Epidermal melanocyte (primary cell): ENCODE measurements at regions not wholly inside any gene's neighbourhood (a gene's known extent, or its start where the extent isn't known, plus 50 kb on each side); places are given as distances from the start of the nearest gene placed in this dataset.

ENCODE experiments used
- DNase-seq: peaks from one replicate; pipeline ENCODE4 v3.0.0; 2011; ENCODE audit warnings: low spot score; ENCODE audit not compliant: insufficient read length

GRCh38 chr18:27899893-27900292 lies 277.0 kb downstream of the CDH2 start:
- DNase-seq, result no peak

GRCh38 chr18:27894746-27895145 lies 282.2 kb downstream of the CDH2 start:
- DNase-seq, result peak; percentile 59

GRCh38 chr18:27887711-27888495 lies 289.0 kb downstream of the CDH2 start:
- no peak for DNase-seq

GRCh38 chr18:27887287-27887686 lies 289.6 kb downstream of the CDH2 start:
- DNase-seq, result no peak

GRCh38 chr18:27879540-27879939 lies 297.4 kb downstream of the CDH2 start:
- no peak for DNase-seq

GRCh38 chr18:27871726-27872125 lies 305.2 kb downstream of the CDH2 start:
- no peak for DNase-seq

GRCh38 chr18:27869735-27870134 lies 307.2 kb downstream of the CDH2 start:
- DNase-seq, result no peak

GRCh38 chr18:27865431-27865830 lies 311.5 kb downstream of the CDH2 start:
- DNase-seq, result no peak

GRCh38 chr18:27863780-27864430 lies 313.0 kb downstream of the CDH2 start:
- no peak for DNase-seq

GRCh38 chr18:27862041-27862682 lies 314.8 kb downstream of the CDH2 start:
- DNase-seq, result no peak

GRCh38 chr18:27861539-27861938 lies 315.4 kb downstream of the CDH2 start:
- no peak for DNase-seq

- DNase-seq, result no peak
Measured at GRCh38 chr18:27860701-27861107, 316.2 kb downstream of the CDH2 start.

GRCh38 chr18:27860011-27860410 lies 316.9 kb downstream of the CDH2 start:
- no peak for DNase-seq

GRCh38 chr18:27856820-27857219 lies 320.1 kb downstream of the CDH2 start:
- no peak for DNase-seq

- no peak for DNase-seq
Measured at GRCh38 chr18:27855486-27855885, 321.4 kb downstream of the CDH2 start.

- DNase-seq, result no peak
Measured at GRCh38 chr18:27854631-27855030, 322.3 kb downstream of the CDH2 start.

GRCh38 chr18:27848336-27848735 lies 328.6 kb downstream of the CDH2 start:
- no peak for DNase-seq

- no peak for DNase-seq
Measured at GRCh38 chr18:27847412-27847811, 329.5 kb downstream of the CDH2 start.

- DNase-seq, result no peak
Measured at GRCh38 chr18:27845897-27846296, 331.0 kb downstream of the CDH2 start.

GRCh38 chr18:27843783-27844777 lies 332.9 kb downstream of the CDH2 start:
- no peak for DNase-seq

GRCh38 chr18:27839141-27839540 lies 337.8 kb downstream of the CDH2 start:
- DNase-seq, result no peak
